ENCODE measurements at regions not wholly inside any gene's neighbourhood (a gene's known extent, or its start where the extent isn't known, plus 50 kb on each side); places are given as distances from the start of the nearest gene placed in this dataset.

- no peak for TF ChIP-seq JUN (IDR thresholded peaks at IDR 0.05; ENCODE audit: borderline replicate concordance, insufficient read depth, insufficient read length, low read depth)
- TF ChIP-seq EZH2 (IDR thresholded peaks at IDR 0.05; ENCODE audit: borderline replicate concordance, low read depth, low read length, severe bottlenecking): no peak
- TF ChIP-seq POLR2A (IDR thresholded peaks at IDR 0.05; ENCODE audit: low read depth, low read length): no peak
- no peak for TF ChIP-seq CTCF (IDR thresholded peaks at IDR 0.05; ENCODE audit: extremely low read depth in 1 of 2, insufficient read depth in 1 of 2, low read depth in 1 of 2, low read length in 2 of 2)
- no peak for TF ChIP-seq POLR2AphosphoS5 (IDR thresholded peaks at IDR 0.05; ENCODE audit: insufficient read depth, low read depth, low read length)
- no peak for TF ChIP-seq GATA2 (IDR thresholded peaks at IDR 0.05; ENCODE audit: insufficient read depth, insufficient read length, low read depth, low read length)
- no peak for TF ChIP-seq FOS (IDR thresholded peaks at IDR 0.05; ENCODE audit: borderline replicate concordance, insufficient read depth, low read length)
Measured at GRCh38 chr4:138301536-138301935, 59.4 kb upstream of the SLC7A11 start.
